Activated naive CD4-positive, alpha-beta T cell treated with Interleukin-2 at 50 U/mL for 16 hours (primary cell): ENCODE measurements at regions not wholly inside any gene's neighbourhood (a gene's known extent, or its start where the extent isn't known, plus 50 kb on each side); places are given as distances from the start of the nearest gene placed in this dataset.

Source experiments
- DNase-seq: peaks from one replicate; pipeline ENCODE4 v3.0.0-alpha.2; 2020

- DNase-seq: no peak
These were observed 294.1 kb downstream of the KCNS3 start for GRCh38 chr2:18172607-18173006.

- no peak for DNase-seq
These were observed 293.0 kb downstream of the KCNS3 start for GRCh38 chr2:18171191-18172139.

- DNase-seq: no peak
These were observed 292.2 kb downstream of the KCNS3 start for GRCh38 chr2:18170642-18171041.

- no peak for DNase-seq
These were observed 291.4 kb downstream of the KCNS3 start for GRCh38 chr2:18169893-18170175.

- DNase-seq: no peak
These were observed 290.8 kb downstream of the KCNS3 start for GRCh38 chr2:18169121-18169892.

GRCh38 chr2:18167871-18168270 is 289.4 kb downstream of the KCNS3 start:
- no peak for DNase-seq

GRCh38 chr2:18161681-18162080 is 283.2 kb downstream of the KCNS3 start:
- DNase-seq: no peak

- no peak for DNase-seq
These were observed 281.4 kb downstream of the KCNS3 start for GRCh38 chr2:18159896-18160295.

GRCh38 chr2:18156421-18156820 is 278.0 kb downstream of the KCNS3 start:
- no peak for DNase-seq

- DNase-seq: no peak
These were observed 277.5 kb downstream of the KCNS3 start for GRCh38 chr2:18156002-18156401.

GRCh38 chr2:18154812-18155211 is 276.3 kb downstream of the KCNS3 start:
- DNase-seq: no peak

- DNase-seq: no peak
These were observed 275.8 kb downstream of the KCNS3 start for GRCh38 chr2:18154259-18154658.

- DNase-seq: no peak
These were observed 275.3 kb downstream of the KCNS3 start for GRCh38 chr2:18153741-18154140.

GRCh38 chr2:18151237-18151636 is 272.8 kb downstream of the KCNS3 start:
- no peak for DNase-seq

GRCh38 chr2:18149660-18150246 is 271.3 kb downstream of the KCNS3 start:
- DNase-seq: no peak

GRCh38 chr2:18136881-18137475 is 258.5 kb downstream of the KCNS3 start:
- no peak for DNase-seq

GRCh38 chr2:18133310-18133709 is 254.8 kb downstream of the KCNS3 start:
- no peak for DNase-seq

- DNase-seq: no peak
These were observed 254.2 kb downstream of the KCNS3 start for GRCh38 chr2:18132697-18133096.

GRCh38 chr2:18131761-18132160 is 253.3 kb downstream of the KCNS3 start:
- no peak for DNase-seq

GRCh38 chr2:18129348-18129747 is 250.9 kb downstream of the KCNS3 start:
- DNase-seq: no peak

- DNase-seq: no peak
These were observed 246.8 kb downstream of the KCNS3 start for GRCh38 chr2:18125303-18125702.

- no peak for DNase-seq
These were observed 245.8 kb downstream of the KCNS3 start for GRCh38 chr2:18124116-18124835.

- no peak for DNase-seq
These were observed 245.1 kb downstream of the KCNS3 start for GRCh38 chr2:18123577-18123976.
